Heart right ventricle (tissue), 16 donors: ENCODE measurements at regions not wholly inside any gene's neighbourhood (a gene's known extent, or its start where the extent isn't known, plus 50 kb on each side); places are given as distances from the start of the nearest gene placed in this dataset.
A peak's percentile ranks its signal among the peaks of the same experiment; 100 is the strongest.

ENCODE experiments used
- ATAC-seq, 8 donors: fragments of 200-7000 bp; cut with Tn5 transposase; one replicate each; pipeline ENCODE4 v1.9.1; 2020; ENCODE audit warnings: mild to moderate bottlenecking in 8 of 8, moderate library complexity in 8 of 8, moderate number of reproducible peaks in 1 of 8
- DNase-seq, 2 donors: peaks; one replicate each; pipeline ENCODE4 v3.0.0-alpha.2; 2020
- H3K27ac ChIP-seq, 10 donors: fragments of 200-600 bp; sonication (generic) in 2 of 10; one replicate each; pipeline versions ENCODE4 v1.5.0 to v1.8.0; 2020 to 2022; ENCODE audit warnings: mild to moderate bottlenecking in 3 of 10
- H3K27me3 ChIP-seq, 7 donors: fragments of 200-600 bp; one replicate each; pipeline ENCODE4 v1.8.0; 2021 to 2022; ENCODE audit warnings: mild to moderate bottlenecking in 2 of 7
- H3K36me3 ChIP-seq, 9 donors: fragments of 200-600 bp; sonication (generic) in 1 of 9; one replicate each; pipeline versions ENCODE4 v1.5.0 to v1.8.0; 2020 to 2022; ENCODE audit warnings: mild to moderate bottlenecking in 2 of 9
- H3K4me1 ChIP-seq, 9 donors: fragments of 200-600 bp; sonication (generic) in 1 of 9; one replicate each; pipeline versions ENCODE4 v1.5.0 to v1.8.0; 2020 to 2022; ENCODE audit warnings: mild to moderate bottlenecking in 4 of 9
- H3K4me3 ChIP-seq, 10 donors: fragments of 200-600 bp; sonication (generic) in 2 of 10; one replicate each; pipeline versions ENCODE4 v1.5.0 to v1.8.0; 2020 to 2022; ENCODE audit warnings: mild to moderate bottlenecking in 7 of 10, moderate library complexity in 2 of 10
- H3K9me3 ChIP-seq, 11 donors: fragments of 200-600 bp in 10 of 11; sonication (generic) in 2 of 11; one replicate each; pipeline versions ENCODE4 v1.5.0 to v1.8.0; 2013 to 2022; ENCODE audit warnings: mild to moderate bottlenecking in 2 of 11, control low read depth in 1 of 11, moderate library complexity in 1 of 11
- WGBS, 2 donors: extraction: QIAGEN DNeasy Blood & Tissue Kit; methylation state at CpG; one replicate each; pipeline ENCODE4 v1.1.7; 2013; ENCODE audit warnings: inconsistent platforms in 1 of 2; 5-methylcytosine and 5-hydroxymethylcytosine counted together
- intact Hi-C, 10 donors: fragments of 100-400 bp; cut with DNase I; formaldehyde crosslinking; loops; one replicate each; pipeline versions ENCODE4 v1.11.1 to v1.14.2; 2022
- TF ChIP-seq, protein P1 (sequence below), 9 donors: fragments of 200-600 bp; sonication (generic) in 2 of 9; IDR thresholded peaks; one replicate each; pipeline versions ENCODE4 v1.5.0 to v1.8.0; 2021 to 2022; ENCODE audit warnings: antibody characterized with exemption in 9 of 9, mild to moderate bottlenecking in 5 of 9, moderate library complexity in 1 of 9
- donor health status: Arrhythmogenic right ventricular cardiomyopathy.
- donor health status: ischemic (EF 13 %, LVEDD 7.1; RV severe dilation, severe dysfunction).
- donor health status: healthy with polysubstance abuse.
- donor health status: DM: no; HTN: yes; CAD: no.
- donor health status: DM: no; HTN: no; CAD: no.
- donor health status: ischemic (EF 25% LVEDD 6.9; RV normal size, moderate dysfunction).
- donor health status: ischemic (EF 25% LVEDD 5.7; RV mildly dilated, moderate dysfunction).
- donor health status: healthy.
- donor health status: DM: yes; HTN: yes; CAD: no.
- donor health status: Ischemic cardiomyopathy.
- donor health status: ischemic (EF 35%, LVEDD 5.7; RV mildly dilated, moderate dysfunction).
- donor health status: nonischemic (EF 11% LVEDD 7.7; RV severe dilation, severe dysfunction).
- donor health status: DM: yes; HTN: yes; CAD: no.
- donor health status: PGD.
- donor health status: ischemic (EF 29% LVEDD 5.4; RV normal size, mild dysfunction).
- donor health status: nonischemic (EF 23%, LVEDD 6.1; RV moderate dilation, normal function).

DNA sequence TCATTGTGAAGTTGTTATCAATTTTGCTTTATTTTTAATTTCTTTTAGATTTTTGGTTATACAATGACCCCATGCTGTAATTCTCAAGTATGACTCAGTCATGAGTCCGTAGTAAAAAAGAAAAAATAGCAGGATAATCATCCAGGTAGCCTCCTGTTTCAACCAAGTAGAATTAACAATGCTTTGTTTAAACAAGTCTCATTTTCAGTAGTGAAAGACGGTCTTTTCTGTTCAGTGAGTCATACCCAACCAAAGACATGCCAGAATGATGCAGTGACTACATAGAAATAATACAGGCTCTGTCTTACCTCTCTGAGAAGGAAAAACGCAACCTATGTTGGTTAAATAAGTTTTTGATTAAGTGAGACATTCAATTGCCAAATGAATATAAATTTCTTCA is 67.8 kb upstream of the DSC1 start:
- Histone ChIP-seq H3K27ac (no peak overlapping the region), H3K36me3 (no peaks in the 10 kb centered on the region), H3K4me3 (no peak overlapping the region), H3K9me3 (no peaks in the 10 kb centered on the region), H3K27me3 (no peaks in the 10 kb centered on the region), H3K4me1 (peaks cover 0 to 35% (median 4%) of the 10 kb centered on the region in 9 donors)
- WGBS, 2 donors: 58 to 59% methylated on average over 3 of the region's 3 CpGs
- TF ChIP-seq, protein P1, sequence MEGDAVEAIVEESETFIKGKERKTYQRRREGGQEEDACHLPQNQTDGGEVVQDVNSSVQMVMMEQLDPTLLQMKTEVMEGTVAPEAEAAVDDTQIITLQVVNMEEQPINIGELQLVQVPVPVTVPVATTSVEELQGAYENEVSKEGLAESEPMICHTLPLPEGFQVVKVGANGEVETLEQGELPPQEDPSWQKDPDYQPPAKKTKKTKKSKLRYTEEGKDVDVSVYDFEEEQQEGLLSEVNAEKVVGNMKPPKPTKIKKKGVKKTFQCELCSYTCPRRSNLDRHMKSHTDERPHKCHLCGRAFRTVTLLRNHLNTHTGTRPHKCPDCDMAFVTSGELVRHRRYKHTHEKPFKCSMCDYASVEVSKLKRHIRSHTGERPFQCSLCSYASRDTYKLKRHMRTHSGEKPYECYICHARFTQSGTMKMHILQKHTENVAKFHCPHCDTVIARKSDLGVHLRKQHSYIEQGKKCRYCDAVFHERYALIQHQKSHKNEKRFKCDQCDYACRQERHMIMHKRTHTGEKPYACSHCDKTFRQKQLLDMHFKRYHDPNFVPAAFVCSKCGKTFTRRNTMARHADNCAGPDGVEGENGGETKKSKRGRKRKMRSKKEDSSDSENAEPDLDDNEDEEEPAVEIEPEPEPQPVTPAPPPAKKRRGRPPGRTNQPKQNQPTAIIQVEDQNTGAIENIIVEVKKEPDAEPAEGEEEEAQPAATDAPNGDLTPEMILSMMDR (IDR thresholded peaks at IDR 0.05): no peak
- intact Hi-C loops: no loop called here
- ATAC-seq: no peak
- DNase-seq: no peak

GRCh38 chr18:31232013-31232412 is 69.4 kb upstream of the DSC1 start:
- Histone ChIP-seq H3K27me3 (no peaks in the 10 kb centered on the region), H3K4me1 (peaks cover 0 to 26% (median 3%) of the 10 kb centered on the region in 9 donors), H3K9me3 (no peaks in the 10 kb centered on the region), H3K27ac (peak overlapping the region in 1 of 10 donors; percentile 52), H3K4me3 (no peak overlapping the region), H3K36me3 (no peaks in the 10 kb centered on the region)
- TF ChIP-seq, protein P1 (IDR thresholded peaks at IDR 0.05): no peak
- intact Hi-C loops: no loop called here
- 73 to 83% methylated on average over 5 of the region's 5 CpGs for WGBS, 2 donors
- DNase-seq: no peak
- no peak for ATAC-seq

DNA sequence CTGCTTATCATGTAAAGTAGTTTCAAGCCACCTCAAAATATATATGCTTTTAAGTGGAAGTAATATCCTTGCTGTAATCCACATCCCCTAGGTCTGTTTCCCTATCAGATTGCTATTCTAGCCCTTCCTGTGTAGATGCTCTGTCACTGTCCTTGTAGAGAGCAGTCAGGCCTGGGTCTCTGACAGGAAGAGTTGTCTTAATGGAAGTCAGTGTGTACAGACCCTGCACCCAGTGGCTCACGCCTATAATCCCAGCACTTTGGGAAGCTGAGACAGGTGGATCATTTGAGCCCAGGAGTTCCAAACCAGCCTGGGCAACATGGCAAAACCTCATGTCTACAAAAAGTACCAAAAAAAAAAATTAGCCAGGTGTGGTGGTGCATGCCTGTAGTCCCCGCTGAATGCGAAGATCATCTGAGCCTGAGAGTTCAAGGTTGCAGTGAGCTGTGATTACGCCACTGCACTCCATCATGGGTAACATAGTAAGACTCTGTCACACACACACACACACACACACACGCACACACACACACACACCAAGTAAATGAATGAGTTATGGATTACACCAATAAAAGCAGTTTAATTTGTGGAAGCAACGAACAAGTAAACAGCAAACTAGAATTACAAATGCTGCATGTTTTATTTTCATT is 70.2 kb upstream of the DSC1 start:
- ATAC-seq (no peak), DNase-seq (no peak)
- Histone ChIP-seq H3K27me3 (no peaks in the 10 kb centered on the region), H3K9me3 (no peaks in the 10 kb centered on the region), H3K4me1 (peaks cover 0 to 17% (median under 1%) of the 10 kb centered on the region in 9 donors), H3K36me3 (no peaks in the 10 kb centered on the region), H3K27ac (peak overlapping the region in 3 of 10 donors; percentile 14 to 73 (median 54)), H3K4me3 (no peak overlapping the region)
- intact Hi-C loops: no loop called here
- TF ChIP-seq, protein P1 (IDR thresholded peaks at IDR 0.05): no peak
- 90% methylated on average over 6 of the region's 6 CpGs for WGBS, 2 donors

GRCh38 chr18:31233621-31234275 is 71.1 kb upstream of the DSC1 start:
- no peaks in the 10 kb centered on the region for H3K36me3 ChIP-seq
- H3K4me3 ChIP-seq: no peak overlapping the region
- ATAC-seq (peak in 6 of 8 donors; percentile 45 to 94 (median 76)), DNase-seq (no peak)
- WGBS, 2 donors: 30 to 47% methylated on average over 3 of the region's 3 CpGs
- no peaks in the 10 kb centered on the region for H3K27me3 ChIP-seq
- H3K4me1 ChIP-seq: peaks cover 0 to 12% (median 0%) of the 10 kb centered on the region in 9 donors
- no peaks in the 10 kb centered on the region for H3K9me3 ChIP-seq
- peak overlapping the region in 8 of 10 donors; percentile 14 to 73 (median 47) for H3K27ac ChIP-seq
- TF ChIP-seq, protein P1 (IDR thresholded peaks at IDR 0.05): no peak
- intact Hi-C loops: no loop called here
